Activated T-helper 1 cell treated with anti-CD3 and anti-CD28 coated beads, Interleukin-12 subunit alpha, Interleukin-12 subunit beta, Interleukin-2, Interleukin-4 antibody, amounts not matched to agents 30 ng/mL and 10 ng/mL and 1 ng/mL, durations not matched to agents 14 hours and 24 hours and 36 hours (primary cell): ENCODE measurements at regions not wholly inside any gene's neighbourhood (a gene's known extent, or its start where the extent isn't known, plus 50 kb on each side); places are given as distances from the start of the nearest gene placed in this dataset.

Experiments
- DNase-seq: peaks from one replicate; pipeline ENCODE4 v3.0.0; 2021; ENCODE audit warnings: low spot score
- H3K27ac Mint-ChIP-seq: one replicate; pipeline ENCODE4 v1.8.0; 2021; ENCODE audit warnings: mild to moderate bottlenecking, mixed read lengths
- H3K27me3 Mint-ChIP-seq: one replicate; pipeline ENCODE4 v1.8.0; 2022; ENCODE audit warnings: mild to moderate bottlenecking, moderate library complexity, mixed read lengths; ENCODE audit not compliant: insufficient read depth
- H3K36me3 Mint-ChIP-seq: one replicate; pipeline ENCODE4 v1.8.0; 2021; ENCODE audit warnings: low read depth, mixed read lengths
- H3K4me1 Mint-ChIP-seq: one replicate; pipeline ENCODE4 v1.8.0; 2021; ENCODE audit warnings: low read depth, mixed read lengths
- H3K4me3 Mint-ChIP-seq: one replicate; pipeline ENCODE4 v1.8.0; 2021; ENCODE audit warnings: mild to moderate bottlenecking, moderate library complexity, mixed read lengths
- H3K9me3 Mint-ChIP-seq: one replicate; pipeline ENCODE4 v1.8.0; 2021; ENCODE audit warnings: mixed read lengths
- intact Hi-C: fragments of 100-400 bp; cut with micrococcal nuclease; formaldehyde crosslinking; loops from one replicate; pipeline ENCODE4 v1.15.1; 2024

- Mint-ChIP-seq H3K36me3 (no peaks in the 10 kb centered on the region), H3K27me3 (peaks cover 4% of the 10 kb centered on the region), H3K4me3 (no peak overlapping the region), H3K27ac (no peak overlapping the region), H3K9me3 (no peaks in the 10 kb centered on the region), H3K4me1 (no peaks in the 10 kb centered on the region)
- no peak for DNase-seq
- intact Hi-C loops = no loop called here
Observed at GRCh38 chr10:128312250-128312649, 186.0 kb upstream of the MKI67 start.

- H3K27me3 Mint-ChIP-seq = peaks cover 4% of the 10 kb centered on the region
- intact Hi-C loops = no loop called here
- H3K27ac Mint-ChIP-seq = no peak overlapping the region
- H3K4me1 Mint-ChIP-seq = no peaks in the 10 kb centered on the region
- no peak for DNase-seq
- H3K9me3 Mint-ChIP-seq = no peaks in the 10 kb centered on the region
- no peaks in the 10 kb centered on the region for H3K36me3 Mint-ChIP-seq
- no peak overlapping the region for H3K4me3 Mint-ChIP-seq
Observed at GRCh38 chr10:128314686-128315085, 188.5 kb upstream of the MKI67 start.

- no peak overlapping the region for H3K27ac Mint-ChIP-seq
- no peak overlapping the region for H3K4me3 Mint-ChIP-seq
- no peaks in the 10 kb centered on the region for H3K4me1 Mint-ChIP-seq
- peaks cover 2% of the 10 kb centered on the region for H3K27me3 Mint-ChIP-seq
- no peaks in the 10 kb centered on the region for H3K36me3 Mint-ChIP-seq
- DNase-seq = no peak
- no peaks in the 10 kb centered on the region for H3K9me3 Mint-ChIP-seq
- intact Hi-C loops = no loop called here
Observed at GRCh38 chr10:128316121-128316726, 190.0 kb upstream of the MKI67 start.

GRCh38 chr10:128316925-128317324 is 190.7 kb upstream of the MKI67 start:
- intact Hi-C loops = no loop called here
- no peaks in the 10 kb centered on the region for H3K9me3 Mint-ChIP-seq
- no peak overlapping the region for H3K27ac Mint-ChIP-seq
- no peak overlapping the region for H3K4me3 Mint-ChIP-seq
- no peaks in the 10 kb centered on the region for H3K4me1 Mint-ChIP-seq
- H3K36me3 Mint-ChIP-seq = no peaks in the 10 kb centered on the region
- DNase-seq = no peak
- H3K27me3 Mint-ChIP-seq = peaks cover 2% of the 10 kb centered on the region

GRCh38 chr10:128318366-128318765 is 192.1 kb upstream of the MKI67 start:
- no peaks in the 10 kb centered on the region for H3K9me3 Mint-ChIP-seq
- intact Hi-C loops = no loop called here
- peaks cover 2% of the 10 kb centered on the region for H3K27me3 Mint-ChIP-seq
- H3K4me3 Mint-ChIP-seq = no peak overlapping the region
- H3K4me1 Mint-ChIP-seq = no peaks in the 10 kb centered on the region
- H3K36me3 Mint-ChIP-seq = no peaks in the 10 kb centered on the region
- no peak overlapping the region for H3K27ac Mint-ChIP-seq
- no peak for DNase-seq

- Mint-ChIP-seq H3K4me3 (no peak overlapping the region), H3K36me3 (no peaks in the 10 kb centered on the region), H3K4me1 (no peaks in the 10 kb centered on the region), H3K27ac (no peak overlapping the region), H3K9me3 (no peaks in the 10 kb centered on the region), H3K27me3 (peaks cover 2% of the 10 kb centered on the region)
- intact Hi-C loops = no loop called here
- no peak for DNase-seq
Observed at GRCh38 chr10:128318913-128319312, 192.7 kb upstream of the MKI67 start.

GRCh38 chr10:128322106-128322505 is 195.9 kb upstream of the MKI67 start:
- H3K4me3 Mint-ChIP-seq = no peak overlapping the region
- H3K36me3 Mint-ChIP-seq = no peaks in the 10 kb centered on the region
- intact Hi-C loops = no loop called here

GRCh38 chr10:128322950-128323349 is 196.7 kb upstream of the MKI67 start:
- no peaks in the 10 kb centered on the region for H3K4me1 Mint-ChIP-seq
- no peak for DNase-seq
- H3K36me3 Mint-ChIP-seq = no peaks in the 10 kb centered on the region
- no peak overlapping the region for H3K4me3 Mint-ChIP-seq
- intact Hi-C loops = no loop called here
- H3K27ac Mint-ChIP-seq = no peak overlapping the region
- H3K27me3 Mint-ChIP-seq = no peaks in the 10 kb centered on the region
- no peaks in the 10 kb centered on the region for H3K9me3 Mint-ChIP-seq

More at GRCh38 chr10:128322106-128322505, 195.9 kb upstream of the MKI67 start:
- Mint-ChIP-seq H3K27me3 (no peaks in the 10 kb centered on the region), H3K27ac (no peak overlapping the region), H3K4me1 (no peaks in the 10 kb centered on the region), H3K9me3 (no peaks in the 10 kb centered on the region)
- DNase-seq = no peak

GRCh38 chr10:128324058-128324827 is 198.0 kb upstream of the MKI67 start:
- H3K4me1 Mint-ChIP-seq = no peaks in the 10 kb centered on the region
- DNase-seq = no peak
- intact Hi-C loops = no loop called here
- H3K27me3 Mint-ChIP-seq = no peaks in the 10 kb centered on the region
- no peaks in the 10 kb centered on the region for H3K9me3 Mint-ChIP-seq
- H3K27ac Mint-ChIP-seq = no peak overlapping the region
- no peaks in the 10 kb centered on the region for H3K36me3 Mint-ChIP-seq
- no peak overlapping the region for H3K4me3 Mint-ChIP-seq

- no peaks in the 10 kb centered on the region for H3K4me1 Mint-ChIP-seq
- H3K36me3 Mint-ChIP-seq = no peaks in the 10 kb centered on the region
- H3K4me3 Mint-ChIP-seq = no peak overlapping the region
- intact Hi-C loops = no loop called here
- no peaks in the 10 kb centered on the region for H3K9me3 Mint-ChIP-seq
- peaks cover 4% of the 10 kb centered on the region for H3K27me3 Mint-ChIP-seq
- no peak overlapping the region for H3K27ac Mint-ChIP-seq
- no peak for DNase-seq
Observed at GRCh38 chr10:128325788-128326187, 199.6 kb upstream of the MKI67 start.

GRCh38 chr10:128326251-128326650 is 200.0 kb upstream of the MKI67 start:
- intact Hi-C loops = no loop called here
- H3K27ac Mint-ChIP-seq = no peak overlapping the region
- no peaks in the 10 kb centered on the region for H3K9me3 Mint-ChIP-seq
- peaks cover 5% of the 10 kb centered on the region for H3K27me3 Mint-ChIP-seq
- no peak for DNase-seq
- H3K36me3 Mint-ChIP-seq = no peaks in the 10 kb centered on the region
- H3K4me3 Mint-ChIP-seq = no peak overlapping the region
- no peaks in the 10 kb centered on the region for H3K4me1 Mint-ChIP-seq

- Mint-ChIP-seq H3K9me3 (no peaks in the 10 kb centered on the region), H3K36me3 (no peaks in the 10 kb centered on the region), H3K27ac (no peak overlapping the region), H3K4me3 (no peak overlapping the region), H3K4me1 (no peaks in the 10 kb centered on the region), H3K27me3 (peaks cover 5% of the 10 kb centered on the region)
- intact Hi-C loops = no loop called here
- DNase-seq = no peak
Observed at GRCh38 chr10:128326851-128327250, 200.6 kb upstream of the MKI67 start.

GRCh38 chr10:128336401-128336800 is 210.2 kb upstream of the MKI67 start:
- no peak overlapping the region for H3K27ac Mint-ChIP-seq
- peaks cover 10% of the 10 kb centered on the region for H3K27me3 Mint-ChIP-seq
- intact Hi-C loops = no loop called here
- no peaks in the 10 kb centered on the region for H3K36me3 Mint-ChIP-seq
- H3K9me3 Mint-ChIP-seq = no peaks in the 10 kb centered on the region
- no peak overlapping the region for H3K4me3 Mint-ChIP-seq
- DNase-seq = no peak
- H3K4me1 Mint-ChIP-seq = no peaks in the 10 kb centered on the region
